ENCODE measurements at regions not wholly inside any gene's neighbourhood (a gene's known extent, or its start where the extent isn't known, plus 50 kb on each side); places are given as distances from the start of the nearest gene placed in this dataset.

- Histone ChIP-seq H3K4me1 (ENCODE audit: insufficient read depth, low read length) (no peaks in the 10 kb centered on the region; the same call in 1 of the 2 replicates), H3K9me3 (ENCODE audit: control insufficient read depth, insufficient read depth, low read length) (peaks cover 46% of the 10 kb centered on the region), H3K9ac (ENCODE audit: low read depth, low read length) (no peak overlapping the region), H3K36me3 (ENCODE audit: insufficient read depth, low read length) (no peaks in the 10 kb centered on the region; the same call in 1 of the 2 replicates)
These were observed 189.8 kb upstream of the PPP1R2C start for GRCh38 chrX:42967681-42968300.

- H3K9me3 ChIP-seq (ENCODE audit: control insufficient read depth, insufficient read depth, low read length): peaks cover 78% of the 10 kb centered on the region
- 0 out of 2 replicates have a peak, but pooled peaks cover 3% of the 10 kb centered on the region for H3K4me1 ChIP-seq (ENCODE audit: insufficient read depth, low read length)
- H3K9ac ChIP-seq (ENCODE audit: low read depth, low read length): no peak overlapping the region
- H3K36me3 ChIP-seq (ENCODE audit: insufficient read depth, low read length): peaks cover 7% of the 10 kb centered on the region; the same call in 1 of the 2 replicates
These were observed 195.4 kb upstream of the PPP1R2C start for GRCh38 chrX:42973321-42973720.

- no peak overlapping the region for H3K9ac ChIP-seq (ENCODE audit: low read depth, low read length)
- peaks cover 69% of the 10 kb centered on the region for H3K9me3 ChIP-seq (ENCODE audit: control insufficient read depth, insufficient read depth, low read length)
- H3K4me1 ChIP-seq (ENCODE audit: insufficient read depth, low read length): peaks cover 11% of the 10 kb centered on the region; the same call in 1 of the 2 replicates
- H3K36me3 ChIP-seq (ENCODE audit: insufficient read depth, low read length): peaks cover 7% of the 10 kb centered on the region; the same call in 1 of the 2 replicates
These were observed 197.9 kb upstream of the PPP1R2C start for GRCh38 chrX:42975906-42976305.

GRCh38 chrX:42976746-42977366, 198.9 kb upstream of the PPP1R2C start:
- peaks cover 60% of the 10 kb centered on the region for H3K9me3 ChIP-seq (ENCODE audit: control insufficient read depth, insufficient read depth, low read length)
- peaks cover 11% of the 10 kb centered on the region; the same call in 1 of the 2 replicates for H3K4me1 ChIP-seq (ENCODE audit: insufficient read depth, low read length)
- peaks cover 7% of the 10 kb centered on the region; the same call in 1 of the 2 replicates for H3K36me3 ChIP-seq (ENCODE audit: insufficient read depth, low read length)
- H3K9ac ChIP-seq (ENCODE audit: low read depth, low read length): no peak overlapping the region

- Histone ChIP-seq H3K9ac (ENCODE audit: low read depth, low read length) (no peak overlapping the region), H3K4me1 (ENCODE audit: insufficient read depth, low read length) (peaks cover 11% of the 10 kb centered on the region; the same call in 1 of the 2 replicates), H3K36me3 (ENCODE audit: insufficient read depth, low read length) (0 out of 2 replicates have a peak, but pooled peaks cover 7% of the 10 kb centered on the region), H3K9me3 (ENCODE audit: control insufficient read depth, insufficient read depth, low read length) (peaks cover 49% of the 10 kb centered on the region)
These were observed 200.9 kb upstream of the PPP1R2C start for GRCh38 chrX:42978655-42979379.

GRCh38 chrX:42988700-42989099, 210.7 kb upstream of the PPP1R2C start:
- Histone ChIP-seq H3K9me3 (ENCODE audit: control insufficient read depth, insufficient read depth, low read length) (0 out of 2 replicates have a peak, but pooled peaks cover 3% of the 10 kb centered on the region), H3K36me3 (ENCODE audit: insufficient read depth, low read length) (no peaks in the 10 kb centered on the region), H3K9ac (ENCODE audit: low read depth, low read length) (no peak overlapping the region), H3K4me1 (ENCODE audit: insufficient read depth, low read length) (peaks cover 13% of the 10 kb centered on the region)

- no peak overlapping the region for H3K9ac ChIP-seq (ENCODE audit: low read depth, low read length)
- no peaks in the 10 kb centered on the region; the same call in 1 of the 2 replicates for H3K9me3 ChIP-seq (ENCODE audit: control insufficient read depth, insufficient read depth, low read length)
- peaks cover 14% of the 10 kb centered on the region for H3K4me1 ChIP-seq (ENCODE audit: insufficient read depth, low read length)
- H3K36me3 ChIP-seq (ENCODE audit: insufficient read depth, low read length): no peaks in the 10 kb centered on the region
These were observed 214.4 kb upstream of the PPP1R2C start for GRCh38 chrX:42992199-42992943.

GRCh38 chrX:42996861-42997260, 218.9 kb upstream of the PPP1R2C start:
- Histone ChIP-seq H3K9ac (ENCODE audit: low read depth, low read length) (no peak overlapping the region), H3K9me3 (ENCODE audit: control insufficient read depth, insufficient read depth, low read length) (no peaks in the 10 kb centered on the region; the same call in 1 of the 2 replicates), H3K4me1 (ENCODE audit: insufficient read depth, low read length) (peaks cover 7% of the 10 kb centered on the region), H3K36me3 (ENCODE audit: insufficient read depth, low read length) (no peaks in the 10 kb centered on the region)

- H3K9me3 ChIP-seq (ENCODE audit: control insufficient read depth, insufficient read depth, low read length): no peaks in the 10 kb centered on the region; the same call in 1 of the 2 replicates
- no peaks in the 10 kb centered on the region for H3K36me3 ChIP-seq (ENCODE audit: insufficient read depth, low read length)
- peaks cover 8% of the 10 kb centered on the region; the same call in 1 of the 2 replicates for H3K4me1 ChIP-seq (ENCODE audit: insufficient read depth, low read length)
- no peak overlapping the region for H3K9ac ChIP-seq (ENCODE audit: low read depth, low read length)
These were observed 222.2 kb upstream of the PPP1R2C start for GRCh38 chrX:43000121-43000520.

- no peak overlapping the region for H3K9ac ChIP-seq (ENCODE audit: low read depth, low read length)
- peaks cover 27% of the 10 kb centered on the region for H3K4me1 ChIP-seq (ENCODE audit: insufficient read depth, low read length)
These were observed 224.7 kb upstream of the PPP1R2C start for GRCh38 chrX:43002526-43003203.

GRCh38 chrX:43003204-43003565, 225.2 kb upstream of the PPP1R2C start:
- H3K36me3 ChIP-seq (ENCODE audit: insufficient read depth, low read length): no peaks in the 10 kb centered on the region
- H3K9me3 ChIP-seq (ENCODE audit: control insufficient read depth, insufficient read depth, low read length): no peaks in the 10 kb centered on the region
- no peak overlapping the region for H3K9ac ChIP-seq (ENCODE audit: low read depth, low read length)
- H3K4me1 ChIP-seq (ENCODE audit: insufficient read depth, low read length): peaks cover 32% of the 10 kb centered on the region

More at GRCh38 chrX:43002526-43003203, 224.7 kb upstream of the PPP1R2C start:
- Histone ChIP-seq H3K36me3 (ENCODE audit: insufficient read depth, low read length) (no peaks in the 10 kb centered on the region), H3K9me3 (ENCODE audit: control insufficient read depth, insufficient read depth, low read length) (no peaks in the 10 kb centered on the region)

- H3K9ac ChIP-seq (ENCODE audit: low read depth, low read length): no peak overlapping the region
These were observed 226.0 kb upstream of the PPP1R2C start for GRCh38 chrX:43003939-43004338.

GRCh38 chrX:43005561-43005960, 227.6 kb upstream of the PPP1R2C start:
- H3K9me3 ChIP-seq (ENCODE audit: control insufficient read depth, insufficient read depth, low read length): peaks cover under 1% of the 10 kb centered on the region; the same call in 1 of the 2 replicates
- H3K36me3 ChIP-seq (ENCODE audit: insufficient read depth, low read length): no peaks in the 10 kb centered on the region; the same call in 1 of the 2 replicates
- H3K9ac ChIP-seq (ENCODE audit: low read depth, low read length): no peak overlapping the region
- peaks cover 44% of the 10 kb centered on the region for H3K4me1 ChIP-seq (ENCODE audit: insufficient read depth, low read length)

More at GRCh38 chrX:43003939-43004338, 226.0 kb upstream of the PPP1R2C start:
- Histone ChIP-seq H3K36me3 (ENCODE audit: insufficient read depth, low read length) (no peaks in the 10 kb centered on the region), H3K4me1 (ENCODE audit: insufficient read depth, low read length) (peaks cover 40% of the 10 kb centered on the region), H3K9me3 (ENCODE audit: control insufficient read depth, insufficient read depth, low read length) (no peaks in the 10 kb centered on the region; the same call in 1 of the 2 replicates)
